Endothelial cell of umbilical vein (primary cell): ENCODE measurements at regions not wholly inside any gene's neighbourhood (a gene's known extent, or its start where the extent isn't known, plus 50 kb on each side); places are given as distances from the start of the nearest gene placed in this dataset.

Experiments used
- CTCF ChIP-seq, 2 donors: IDR thresholded peaks; 1 replicate in 1 of 2; 2 replicates in 1 of 2; pipeline ENCODE4 v1.5.1; 2011; ENCODE audit warnings: low read length in 2 of 2, mild to moderate bottlenecking in 2 of 2, moderate library complexity in 2 of 2, control low read depth in 1 of 2, inconsistent platforms in 1 of 2, low read depth in 1 of 2; ENCODE audit not compliant: insufficient read depth in 1 of 2; ENCODE audit errors: extremely low read depth in 1 of 2
- EZH2 ChIP-seq: IDR thresholded peaks from 2 replicates; pipeline ENCODE4 v1.6.1; 2012; ENCODE audit warnings: borderline replicate concordance, low read depth, mild to moderate bottlenecking, moderate library complexity, low read length, inconsistent platforms; ENCODE audit not compliant: severe bottlenecking
- FOS ChIP-seq: IDR thresholded peaks from 2 replicates; pipeline ENCODE4 v1.6.1; 2011; ENCODE audit warnings: mild to moderate bottlenecking, low read length, moderate library complexity, borderline replicate concordance; ENCODE audit not compliant: insufficient read depth
- MAX ChIP-seq: IDR thresholded peaks from 2 replicates; pipeline ENCODE4 v1.6.1; 2011; ENCODE audit not compliant: insufficient read depth, insufficient read length
- MYC ChIP-seq: IDR thresholded peaks from one replicate; pipeline ENCODE4 v1.6.1; 2011; ENCODE audit warnings: mild to moderate bottlenecking, low read depth, low read length
- POLR2A ChIP-seq: IDR thresholded peaks from 2 replicates; pipeline ENCODE4 v1.6.1; 2012; ENCODE audit warnings: low read depth, mild to moderate bottlenecking, control low read depth, low read length
- POLR2AphosphoS5 ChIP-seq: IDR thresholded peaks from 2 replicates; pipeline ENCODE4 v1.6.1; 2012; ENCODE audit warnings: low read depth, mild to moderate bottlenecking, control low read depth, low read length, moderate library complexity; ENCODE audit not compliant: insufficient read depth

- no peak for TF ChIP-seq CTCF (IDR thresholded peaks at IDR 0.05; ENCODE audit: extremely low read depth in 1 of 2, insufficient read depth in 1 of 2, low read depth in 1 of 2, low read length in 2 of 2)
- TF ChIP-seq MYC = no peak
- TF ChIP-seq FOS = no peak
- no peak for TF ChIP-seq EZH2
- TF ChIP-seq POLR2A = no peak
- no peak for TF ChIP-seq MAX
- TF ChIP-seq POLR2AphosphoS5 = no peak
These were observed 50.7 kb upstream of the APCDD1 start for GRCh38 chr18:10403708-10404107.
